SK-N-SH (cell line): ENCODE measurements at regions not wholly inside any gene's neighbourhood (a gene's known extent, or its start where the extent isn't known, plus 50 kb on each side); places are given as distances from the start of the nearest gene placed in this dataset.

Source experiments
- CTCF ChIP-seq: fragments of 200-600 bp; sonication (generic); IDR thresholded peaks from 2 replicates; pipeline ENCODE4 v1.6.1; 2017; ENCODE audit warnings: antibody characterized with exemption, mild to moderate bottlenecking, moderate library complexity
- ELF1 ChIP-seq: IDR thresholded peaks from 2 replicates; pipeline ENCODE4 v1.4.0; 2012
- IRF3 ChIP-seq: fragments of 150-350 bp; IDR thresholded peaks from 2 replicates; pipeline ENCODE4 v1.6.1; 2016; ENCODE audit warnings: mild to moderate bottlenecking, low read depth, low read length
- NRF1 ChIP-seq: IDR thresholded peaks from 2 replicates; pipeline ENCODE4 v1.6.1; 2012; ENCODE audit warnings: low read depth, mild to moderate bottlenecking, low read length
- SMC3 ChIP-seq: IDR thresholded peaks from 2 replicates; pipeline ENCODE4 v1.6.1; 2012; ENCODE audit warnings: low read depth, low read length, improper control_type of control experiment
- TAF1 ChIP-seq: IDR thresholded peaks from 2 replicates; pipeline ENCODE4 v1.6.1; 2012; ENCODE audit warnings: low read depth, mild to moderate bottlenecking, low read length, moderate library complexity, borderline replicate concordance
- USF2 ChIP-seq: fragments of 150-350 bp; IDR thresholded peaks from 2 replicates; pipeline ENCODE4 v1.6.1; 2017; ENCODE audit warnings: antibody characterized with exemption, low read length, low read depth, borderline replicate concordance

GRCh38 chr2:205865056-205865455, 182.8 kb downstream of the NRP2 start:
- TF ChIP-seq CTCF (no peak), SMC3 (no peak), USF2 (no peak), TAF1 (no peak), IRF3 (no peak), ELF1 (no peak), NRF1 (no peak)
